ENCODE measurements at regions not wholly inside any gene's neighbourhood (a gene's known extent, or its start where the extent isn't known, plus 50 kb on each side); places are given as distances from the start of the nearest gene placed in this dataset.

GRCh38 chrX:76014321-76014720, 158.5 kb upstream of the PBDC1 start:
- Histone ChIP-seq H3K4me3 (no peak overlapping the region), H3K27ac (no peak overlapping the region), H3K9me3 (peaks cover 0 to 14% (median 0%) of the 10 kb centered on the region in 12 donors), H3K36me3 (no peaks in the 10 kb centered on the region), H3K4me1 (no peaks in the 10 kb centered on the region), H3K27me3 (peaks cover 0 to 10% (median 0%) of the 10 kb centered on the region in 9 donors)
- intact Hi-C loops (cut with DNase I) = no loop called here
- WGBS, 4 donors = 64 to 75% (median 65%) methylated on average over 3 of the region's 3 CpGs
- TF ChIP-seq CTCF (IDR thresholded peaks at IDR 0.05) (no peak), POLR2A (IDR thresholded peaks at IDR 0.05) (no peak)
- ATAC-seq = no peak
- no peak for DNase-seq

GRCh38 chrX:76026292-76026691, 146.6 kb upstream of the PBDC1 start:
- H3K27me3 ChIP-seq = peaks cover 0 to 3% (median 0%) of the 10 kb centered on the region in 9 donors
- intact Hi-C loops (cut with DNase I) = no loop called here
- no peak for ATAC-seq
- no peak overlapping the region for H3K27ac ChIP-seq
- no peak for DNase-seq
- WGBS, 4 donors = 84 to 89% (median 87%) methylated on average over 7 of the region's 7 CpGs
- no peak overlapping the region for H3K4me3 ChIP-seq
- H3K9me3 ChIP-seq = peaks cover 0 to 5% (median 0%) of the 10 kb centered on the region in 12 donors
- no peaks in the 10 kb centered on the region for H3K36me3 ChIP-seq
- no peak for TF ChIP-seq CTCF (IDR thresholded peaks at IDR 0.05)
- TF ChIP-seq POLR2A (IDR thresholded peaks at IDR 0.05) = no peak
- H3K4me1 ChIP-seq = no peaks in the 10 kb centered on the region

GRCh38 chrX:76026751-76027150, 146.1 kb upstream of the PBDC1 start:
- H3K4me1 ChIP-seq = no peaks in the 10 kb centered on the region
- peaks cover 0 to 5% (median 0%) of the 10 kb centered on the region in 12 donors for H3K9me3 ChIP-seq
- no peak overlapping the region for H3K27ac ChIP-seq
- intact Hi-C loops (cut with DNase I) = no loop called here
- no peak for TF ChIP-seq POLR2A (IDR thresholded peaks at IDR 0.05)
- no peak for TF ChIP-seq CTCF (IDR thresholded peaks at IDR 0.05)
- whole genome bisulfite sequencing, 4 donors = 83 to 95% (median 92%) methylated on average over 3 of the region's 3 CpGs
- no peak for DNase-seq
- H3K36me3 ChIP-seq = no peaks in the 10 kb centered on the region
- ATAC-seq = no peak
- H3K4me3 ChIP-seq = no peak overlapping the region
- peaks cover 0 to 3% (median 0%) of the 10 kb centered on the region in 9 donors for H3K27me3 ChIP-seq

- H3K4me1 ChIP-seq = no peaks in the 10 kb centered on the region
- TF ChIP-seq CTCF (IDR thresholded peaks at IDR 0.05) (no peak), POLR2A (IDR thresholded peaks at IDR 0.05) (no peak)
- WGBS, 4 donors = 77 to 92% (median 85%) methylated on average over 22 to 27 of the region's 27 CpGs
- DNase-seq (no peak), ATAC-seq (no peak)
- intact Hi-C loops (cut with DNase I) = no loop called here
- H3K36me3 ChIP-seq = no peaks in the 10 kb centered on the region
- peaks cover 0 to 8% (median 0%) of the 10 kb centered on the region in 12 donors for H3K9me3 ChIP-seq
- H3K27ac ChIP-seq = no peak overlapping the region
- no peak overlapping the region for H3K4me3 ChIP-seq
- peaks cover 0 to under 1% (median 0%) of the 10 kb centered on the region in 9 donors for H3K27me3 ChIP-seq
These were observed 143.5 kb upstream of the PBDC1 start for GRCh38 chrX:76029385-76029784.

Measured in heart left ventricle (tissue), 16 donors.